MCF 10A (cell line): ENCODE measurements at regions not wholly inside any gene's neighbourhood (a gene's known extent, or its start where the extent isn't known, plus 50 kb on each side); places are given as distances from the start of the nearest gene placed in this dataset.

Source experiments
- BruUV-seq: library from RNA; stranded (reverse); fragments of 400-500 nt; replicated peaks from 2 replicates; lab custom pipeline; 2021; lab: Mats Ljungman, UMichigan
- CTCF ChIA-PET: fragments of 300-600 bp; sonication (Branson Sonifier 250); formaldehyde crosslinking; extraction: SDS; loops from one replicate; lab custom pipeline; 2021; ENCODE audit warnings: antibody characterized with exemption, inconsistent platforms; lab: Yijun Ruan, JAX
- POLR2A ChIA-PET: fragments of 300-600, 350-650 bp; sonication (Branson Sonifier 250); formaldehyde crosslinking; extraction: SDS; loops from one replicate; lab custom pipeline; 2020; ENCODE audit warnings: antibody characterized with exemption, inconsistent platforms; lab: Yijun Ruan, JAX
- DNase-seq: peaks from one replicate; pipeline ENCODE4 v3.0.0-alpha.2; 2018; ENCODE audit not compliant: unreplicated experiment
- H3K27ac Mint-ChIP-seq: one replicate; pipeline ENCODE4 v1.8.0; 2022; ENCODE audit warnings: mild to moderate bottlenecking, low read depth, mixed read lengths; ENCODE audit not compliant: unreplicated experiment
- H3K27me3 Mint-ChIP-seq: one replicate; pipeline ENCODE4 v1.8.0; 2022; ENCODE audit warnings: mixed read lengths; ENCODE audit not compliant: insufficient read depth, unreplicated experiment
- H3K36me3 Mint-ChIP-seq: one replicate; pipeline ENCODE4 v1.8.0; 2022; ENCODE audit warnings: mild to moderate bottlenecking, moderate library complexity, mixed read lengths; ENCODE audit not compliant: insufficient read depth, unreplicated experiment
- H3K4me1 Mint-ChIP-seq: one replicate; pipeline ENCODE4 v1.8.0; 2022; ENCODE audit warnings: mixed read lengths; ENCODE audit not compliant: insufficient read depth, unreplicated experiment
- H3K4me3 Mint-ChIP-seq: one replicate; pipeline ENCODE4 v1.8.0; 2022; ENCODE audit warnings: mild to moderate bottlenecking, moderate library complexity, mixed read lengths; ENCODE audit not compliant: unreplicated experiment
- H3K9me3 Mint-ChIP-seq: one replicate; pipeline ENCODE4 v1.8.0; 2022; ENCODE audit warnings: mixed read lengths; ENCODE audit not compliant: unreplicated experiment
- CTCF ChIP-seq: fragments of 200-600 bp; IDR thresholded peaks from one replicate; pipeline ENCODE4 v1.8.0; 2022; ENCODE audit warnings: antibody characterized with exemption, mild to moderate bottlenecking; ENCODE audit not compliant: unreplicated experiment
- intact Hi-C: fragments of 100-400 bp; cut with micrococcal nuclease; formaldehyde crosslinking; loops from 2 replicates; pipeline ENCODE4 v1.14.1; 2022

GRCh38 chr9:99451112-99451606, 229.1 kb downstream of the SEC61B start:
- Mint-ChIP-seq H3K9me3 (no peaks in the 10 kb centered on the region), H3K36me3 (no peaks in the 10 kb centered on the region), H3K4me1 (no peaks in the 10 kb centered on the region), H3K27me3 (peaks cover 11% of the 10 kb centered on the region), H3K27ac (no peak overlapping the region), H3K4me3 (no peak overlapping the region)
- intact Hi-C loops, result no loop called here
- no peak for TF ChIP-seq CTCF
- ChIA-PET CTCF (interaction anchor here (0.6 kb wide), 1 partner anchor 597 kb away, joined by 3 read pairs; no protein-coding TSS in a partner anchor), POLR2A (no interaction called here)
- BruUV-seq, result no TSS peak
- DNase-seq, result no peak

DNA sequence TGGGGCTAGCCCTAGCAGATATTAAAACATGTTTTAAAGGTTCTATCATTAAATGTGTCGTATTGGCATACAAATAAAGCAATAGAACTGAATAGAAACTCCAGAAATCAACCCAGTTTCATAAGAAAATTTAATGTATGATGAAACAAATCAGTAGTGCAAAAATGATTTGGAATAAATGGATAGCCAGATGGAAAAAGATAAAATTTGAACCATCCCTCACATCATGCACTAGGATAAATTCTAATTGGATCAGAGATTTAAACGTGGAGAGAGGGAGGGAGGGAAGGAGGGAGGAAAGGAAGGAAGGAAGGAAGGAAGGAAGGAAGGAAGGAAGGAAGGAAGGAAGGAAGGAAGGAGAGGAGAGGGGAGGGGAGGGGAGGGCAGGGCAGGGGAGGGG, 235.3 kb downstream of the SEC61B start:
- no peaks in the 10 kb centered on the region for H3K4me1 Mint-ChIP-seq
- no peak for TF ChIP-seq CTCF
- no peaks in the 10 kb centered on the region for H3K9me3 Mint-ChIP-seq
- no peak overlapping the region for H3K4me3 Mint-ChIP-seq
- ChIA-PET CTCF (no interaction called here), POLR2A (interaction anchor here (1.1 kb wide), 1 partner anchor 20 kb away, joined by 3 read pairs; no protein-coding TSS in a partner anchor)
- no TSS peak for BruUV-seq
- H3K27ac Mint-ChIP-seq, result no peak overlapping the region
- no peak for DNase-seq
- no peaks in the 10 kb centered on the region for H3K27me3 Mint-ChIP-seq
- intact Hi-C loops, result no loop called here
- H3K36me3 Mint-ChIP-seq, result no peaks in the 10 kb centered on the region

GRCh38 chr9:99457981-99458380, 235.9 kb downstream of the SEC61B start:
- Mint-ChIP-seq H3K36me3 (no peaks in the 10 kb centered on the region), H3K27me3 (no peaks in the 10 kb centered on the region), H3K4me3 (no peak overlapping the region), H3K4me1 (no peaks in the 10 kb centered on the region), H3K9me3 (no peaks in the 10 kb centered on the region), H3K27ac (no peak overlapping the region)
- no peak for TF ChIP-seq CTCF
- no peak for DNase-seq
- ChIA-PET CTCF (no interaction called here), POLR2A (no interaction called here)
- intact Hi-C loops, result no loop called here
- no TSS peak for BruUV-seq

DNA sequence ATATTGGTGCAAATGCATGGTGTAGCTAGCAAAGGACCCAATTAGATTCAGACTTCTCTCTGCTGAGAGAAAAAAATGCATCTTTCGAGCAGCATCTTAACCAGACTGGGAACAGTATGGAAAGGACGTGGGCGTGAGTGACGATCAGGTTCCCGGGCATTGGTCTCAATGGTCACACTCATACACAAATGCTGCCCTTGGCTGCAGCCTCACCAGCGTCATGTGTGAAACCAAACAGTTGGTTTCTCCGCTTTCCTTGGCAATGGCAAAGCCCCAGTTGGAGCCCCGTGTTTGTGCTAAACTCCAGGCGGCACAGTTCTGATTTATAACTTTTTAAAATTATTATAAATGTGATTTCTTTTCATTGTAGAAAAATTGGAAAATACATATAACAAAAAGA, 237.8 kb downstream of the SEC61B start:
- TF ChIP-seq CTCF, result no peak
- H3K27me3 Mint-ChIP-seq, result no peaks in the 10 kb centered on the region
- no peak for DNase-seq
- no peaks in the 10 kb centered on the region for H3K4me1 Mint-ChIP-seq
- H3K4me3 Mint-ChIP-seq, result no peak overlapping the region
- ChIA-PET CTCF (interaction anchor here (0.7 to 1.3 kb wide), 2 partner anchors 11 to 319 kb away, joined by 3 read pairs; no protein-coding TSS in a partner anchor), POLR2A (no interaction called here)
- no peaks in the 10 kb centered on the region for H3K36me3 Mint-ChIP-seq
- intact Hi-C loops, result no loop called here
- H3K27ac Mint-ChIP-seq, result no peak overlapping the region
- no peaks in the 10 kb centered on the region for H3K9me3 Mint-ChIP-seq
- BruUV-seq, result no TSS peak
